Sigmoid colon (tissue), 6 donors: ENCODE measurements at regions not wholly inside any gene's neighbourhood (a gene's known extent, or its start where the extent isn't known, plus 50 kb on each side); places are given as distances from the start of the nearest gene placed in this dataset.
"Not testable (repeated sequence)": the region's sequence is repeated elsewhere in the genome, so short reads cannot be mapped to it uniquely, and the experiment has no call there.

Experiments used
- DNase-seq: peaks from one replicate; pipeline ENCODE4 v3.0.0-alpha.2; 2019
- H3K27ac ChIP-seq, 4 donors: fragments of 200-600 bp; sonication (generic); one replicate each; pipeline ENCODE4 v1.5.1; 2016 to 2019; ENCODE audit warnings: mild to moderate bottlenecking in 1 of 4
- H3K27me3 ChIP-seq, 3 donors: fragments of 200-600 bp; sonication (generic); one replicate each; pipeline ENCODE4 v1.5.1; 2019; ENCODE audit warnings: mild to moderate bottlenecking in 1 of 3
- H3K36me3 ChIP-seq, 4 donors: fragments of 200-600 bp; sonication (generic); one replicate each; pipeline ENCODE4 v1.5.1; 2016 to 2019
- H3K4me1 ChIP-seq, 4 donors: fragments of 200-600 bp; sonication (generic); one replicate each; pipeline ENCODE4 v1.5.1; 2017 to 2019
- H3K4me3 ChIP-seq, 4 donors: fragments of 200-600 bp; sonication (generic); one replicate each; pipeline ENCODE4 v1.5.1; 2017 to 2019; ENCODE audit warnings: mild to moderate bottlenecking in 2 of 4, moderate library complexity in 1 of 4
- H3K9me3 ChIP-seq, 4 donors: fragments of 200-600 bp in 3 of 4; sonication (generic) in 3 of 4; one replicate each; pipeline versions ENCODE4 v1.5.1 to v1.6.1; 2013 to 2019
- EP300 ChIP-seq, 4 donors: sonication (generic); formaldehyde crosslinking; IDR thresholded peaks; one replicate each; pipeline ENCODE4 v1.6.1; 2017; ENCODE audit warnings: antibody characterized with exemption in 4 of 4
- POLR2A ChIP-seq, 2 donors: fragments of 450-650 bp; IDR thresholded peaks; one replicate each; pipeline ENCODE4 v1.6.1; 2016; ENCODE audit warnings: antibody characterized with exemption in 2 of 2, mild to moderate bottlenecking in 2 of 2, moderate library complexity in 2 of 2
- POLR2AphosphoS5 ChIP-seq, 4 donors: sonication (generic); formaldehyde crosslinking; IDR thresholded peaks; one replicate each; pipeline ENCODE4 v1.6.1; 2017; ENCODE audit warnings: antibody characterized with exemption in 4 of 4
- WGBS, 2 donors: extraction: QIAGEN DNeasy Blood & Tissue Kit; methylation state at CpG; one replicate each; pipeline ENCODE4 v1.1.7; 2013; 5-methylcytosine and 5-hydroxymethylcytosine counted together
- intact Hi-C: fragments of 100-400 bp; cut with DNase I; formaldehyde crosslinking; loops from one replicate; pipeline ENCODE4 v1.15.1; 2023
- TF ChIP-seq, protein P1 (sequence below), 4 experiments: fragments of 450-650 bp in 3 of 4; fragments of 200-600 bp in 1 of 4; IDR thresholded peaks; one replicate each; pipeline ENCODE4 v1.5.1; 2016 to 2019; ENCODE audit warnings: antibody characterized with exemption in 4 of 4, mild to moderate bottlenecking in 3 of 4, moderate library complexity in 2 of 4
- donor health status: healthy with polysubstance abuse.
- donor health status: healthy.

DNA sequence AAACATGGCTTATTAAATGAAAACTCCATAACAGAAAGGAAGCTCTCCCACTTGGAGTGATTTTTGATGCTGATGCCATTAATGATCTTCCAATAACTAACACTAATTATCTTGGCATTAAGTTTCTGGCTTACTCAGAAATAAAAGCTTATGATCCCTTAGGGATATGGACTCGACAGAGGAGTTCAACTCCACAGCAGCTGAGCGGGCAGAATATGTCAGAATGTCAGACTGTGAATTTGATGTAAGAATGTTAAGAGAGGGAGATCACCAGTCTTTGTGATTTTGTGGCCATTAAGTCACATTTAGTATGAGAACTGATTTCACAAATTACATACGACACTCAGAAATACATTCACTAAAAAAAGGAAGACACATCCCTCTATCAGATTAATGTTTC, 2244.0 kb downstream of the ARAP2 start:
- Histone ChIP-seq H3K4me1 (no peaks in the 10 kb centered on the region), H3K27me3 (no peaks in the 10 kb centered on the region), H3K36me3 (no peaks in the 10 kb centered on the region), H3K9me3 (no peaks in the 10 kb centered on the region), H3K4me3 (no peak overlapping the region), H3K27ac (no peak overlapping the region)
- TF ChIP-seq EP300 (IDR thresholded peaks at IDR 0.05) (no peak), POLR2AphosphoS5 (IDR thresholded peaks at IDR 0.05) (no peak), POLR2A (IDR thresholded peaks at IDR 0.05) (no peak)
- TF ChIP-seq, protein P1, sequence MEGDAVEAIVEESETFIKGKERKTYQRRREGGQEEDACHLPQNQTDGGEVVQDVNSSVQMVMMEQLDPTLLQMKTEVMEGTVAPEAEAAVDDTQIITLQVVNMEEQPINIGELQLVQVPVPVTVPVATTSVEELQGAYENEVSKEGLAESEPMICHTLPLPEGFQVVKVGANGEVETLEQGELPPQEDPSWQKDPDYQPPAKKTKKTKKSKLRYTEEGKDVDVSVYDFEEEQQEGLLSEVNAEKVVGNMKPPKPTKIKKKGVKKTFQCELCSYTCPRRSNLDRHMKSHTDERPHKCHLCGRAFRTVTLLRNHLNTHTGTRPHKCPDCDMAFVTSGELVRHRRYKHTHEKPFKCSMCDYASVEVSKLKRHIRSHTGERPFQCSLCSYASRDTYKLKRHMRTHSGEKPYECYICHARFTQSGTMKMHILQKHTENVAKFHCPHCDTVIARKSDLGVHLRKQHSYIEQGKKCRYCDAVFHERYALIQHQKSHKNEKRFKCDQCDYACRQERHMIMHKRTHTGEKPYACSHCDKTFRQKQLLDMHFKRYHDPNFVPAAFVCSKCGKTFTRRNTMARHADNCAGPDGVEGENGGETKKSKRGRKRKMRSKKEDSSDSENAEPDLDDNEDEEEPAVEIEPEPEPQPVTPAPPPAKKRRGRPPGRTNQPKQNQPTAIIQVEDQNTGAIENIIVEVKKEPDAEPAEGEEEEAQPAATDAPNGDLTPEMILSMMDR (IDR thresholded peaks at IDR 0.05): no peak
- 87 to 88% methylated on average over 3 of the region's 3 CpGs for WGBS, 2 donors
- intact Hi-C loops: no loop called here
- no peak for DNase-seq

DNA sequence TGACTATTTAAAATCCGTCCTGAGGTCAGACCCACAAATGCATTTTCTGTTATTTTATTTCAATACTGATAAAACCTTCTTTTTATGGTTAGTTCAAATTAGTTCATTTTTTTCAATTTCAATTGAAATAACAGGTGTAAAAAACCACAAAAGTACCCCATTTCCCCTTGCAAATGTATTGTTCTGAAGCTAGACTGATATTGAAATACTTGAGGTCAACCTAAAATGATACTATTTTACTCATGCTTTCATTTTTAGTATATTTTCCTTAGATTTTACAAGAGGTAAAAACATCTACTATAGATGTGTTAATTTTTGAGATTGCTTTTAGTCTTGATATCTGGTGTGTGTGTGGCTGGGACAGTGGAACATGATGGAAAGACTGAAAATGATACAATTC, 2237.8 kb downstream of the ARAP2 start:
- H3K36me3 ChIP-seq, intact Hi-C loops, H3K27me3 ChIP-seq, H3K4me3 ChIP-seq, H3K9me3 ChIP-seq, H3K27ac ChIP-seq, H3K4me1 ChIP-seq, DNase-seq: not testable (repeated sequence)
- 71 to 86% methylated on average over 1 of the region's 1 CpG for WGBS, 2 donors

DNA sequence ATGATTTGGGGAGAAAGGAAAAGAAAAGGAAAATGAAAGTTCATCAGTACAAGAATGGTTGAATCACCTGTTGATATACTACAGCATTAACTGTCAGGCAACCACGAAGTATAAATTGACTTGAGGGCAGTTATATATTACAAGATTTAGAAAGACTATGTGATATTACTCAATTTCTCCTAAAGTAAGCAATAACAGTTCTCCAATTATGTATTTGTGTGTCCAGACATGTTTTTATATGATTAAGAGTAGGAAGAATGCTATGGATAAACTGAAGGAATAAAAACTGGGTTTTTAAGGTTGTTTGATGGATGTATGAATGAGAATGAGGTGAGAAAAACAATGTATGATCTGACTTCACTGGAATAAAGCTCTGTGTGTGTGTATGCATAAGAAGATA, 2234.4 kb downstream of the ARAP2 start:
- WGBS, 2 donors: 22 to 61% methylated on average over 1 of the region's 1 CpG
- intact Hi-C loops: no loop called here
- no peaks in the 10 kb centered on the region for H3K36me3 ChIP-seq

DNA sequence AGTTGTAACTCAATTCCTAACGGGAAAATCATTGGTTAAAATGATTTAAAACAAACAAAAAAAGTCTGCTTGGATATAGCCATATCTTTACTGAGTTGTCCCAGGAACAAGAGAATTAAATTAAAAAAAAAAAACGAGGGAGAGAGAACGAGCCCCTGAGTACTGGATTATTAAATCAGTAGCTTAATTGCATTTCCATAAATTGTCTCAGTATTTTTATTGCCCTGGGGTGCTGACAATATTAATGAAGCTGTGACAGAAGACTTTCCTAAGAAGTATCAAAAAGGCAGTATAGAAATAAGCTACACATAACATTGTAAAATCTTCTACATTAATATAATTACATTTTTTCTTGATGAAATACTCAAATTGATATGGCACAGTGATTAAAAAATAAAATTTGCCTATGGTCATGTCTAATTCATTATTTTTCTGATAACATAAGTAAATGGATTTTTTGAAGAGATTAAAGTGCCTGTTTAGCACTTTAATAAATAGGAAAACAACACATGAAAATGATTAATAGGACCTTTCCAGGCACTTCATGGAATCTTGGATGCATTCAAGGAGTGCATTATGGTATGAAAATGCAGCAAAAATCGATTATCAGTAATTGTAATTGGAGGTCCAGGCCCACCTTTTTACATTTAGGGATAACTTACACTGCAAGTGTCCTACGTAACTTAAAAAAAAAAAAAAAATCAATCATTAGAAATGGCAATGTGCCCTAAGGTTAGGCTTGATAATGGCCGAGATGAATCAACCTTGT, 2233.4 kb downstream of the ARAP2 start:
- WGBS, 2 donors: 61 to 75% methylated on average over 6 of the region's 6 CpGs
- H3K27me3 ChIP-seq: no peaks in the 10 kb centered on the region
- DNase-seq: no peak
- H3K4me3 ChIP-seq: no peak overlapping the region
- no peaks in the 10 kb centered on the region for H3K9me3 ChIP-seq
- no peak for TF ChIP-seq POLR2A (IDR thresholded peaks at IDR 0.05)
- TF ChIP-seq, protein P1 (IDR thresholded peaks at IDR 0.05): no peak
- TF ChIP-seq EP300 (IDR thresholded peaks at IDR 0.05): no peak
- TF ChIP-seq POLR2AphosphoS5 (IDR thresholded peaks at IDR 0.05): no peak
- no peaks in the 10 kb centered on the region for H3K36me3 ChIP-seq
- H3K27ac ChIP-seq: no peak overlapping the region
- intact Hi-C loops: no loop called here
- no peaks in the 10 kb centered on the region for H3K4me1 ChIP-seq

More for the DNA sequence above, 2234.4 kb downstream of the ARAP2 start:
- no peaks in the 10 kb centered on the region for H3K27me3 ChIP-seq
- no peaks in the 10 kb centered on the region for H3K9me3 ChIP-seq
- TF ChIP-seq EP300 (IDR thresholded peaks at IDR 0.05): no peak
- no peak for TF ChIP-seq POLR2AphosphoS5 (IDR thresholded peaks at IDR 0.05)
- TF ChIP-seq, protein P1 (IDR thresholded peaks at IDR 0.05): no peak
- no peak for TF ChIP-seq POLR2A (IDR thresholded peaks at IDR 0.05)
- DNase-seq: no peak
- H3K4me1 ChIP-seq: no peaks in the 10 kb centered on the region
- H3K4me3 ChIP-seq: no peak overlapping the region
- H3K27ac ChIP-seq: no peak overlapping the region

GRCh38 chr4:34035225-34035624, 2209.1 kb downstream of the ARAP2 start:
- Histone ChIP-seq H3K36me3 (no peaks in the 10 kb centered on the region), H3K4me1 (no peaks in the 10 kb centered on the region), H3K9me3 (no peaks in the 10 kb centered on the region), H3K4me3 (no peak overlapping the region), H3K27ac (no peak overlapping the region), H3K27me3 (no peaks in the 10 kb centered on the region)
- intact Hi-C loops: no loop called here
- WGBS, 2 donors: 75 to 89% methylated on average over 1 of the region's 1 CpG
- TF ChIP-seq POLR2A (IDR thresholded peaks at IDR 0.05) (no peak), EP300 (IDR thresholded peaks at IDR 0.05) (no peak), POLR2AphosphoS5 (IDR thresholded peaks at IDR 0.05) (no peak)
- TF ChIP-seq, protein P1 (IDR thresholded peaks at IDR 0.05): no peak
- no peak for DNase-seq
